GM19351 (cell line): ENCODE measurements at regions not wholly inside any gene's neighbourhood (a gene's known extent, or its start where the extent isn't known, plus 50 kb on each side); places are given as distances from the start of the nearest gene placed in this dataset.

Experiments used
- ATAC-seq: cut with Tn5 transposase; IDR thresholded peaks from one replicate; pipeline ENCODE4 v1.9.1; 2021; ENCODE audit warnings: mild to moderate bottlenecking, moderate library complexity; ENCODE audit not compliant: unreplicated experiment

GRCh38 chr16:87006021-87006420 is 311.2 kb downstream of the C16orf95 start:
- ATAC-seq, result no peak

DNA sequence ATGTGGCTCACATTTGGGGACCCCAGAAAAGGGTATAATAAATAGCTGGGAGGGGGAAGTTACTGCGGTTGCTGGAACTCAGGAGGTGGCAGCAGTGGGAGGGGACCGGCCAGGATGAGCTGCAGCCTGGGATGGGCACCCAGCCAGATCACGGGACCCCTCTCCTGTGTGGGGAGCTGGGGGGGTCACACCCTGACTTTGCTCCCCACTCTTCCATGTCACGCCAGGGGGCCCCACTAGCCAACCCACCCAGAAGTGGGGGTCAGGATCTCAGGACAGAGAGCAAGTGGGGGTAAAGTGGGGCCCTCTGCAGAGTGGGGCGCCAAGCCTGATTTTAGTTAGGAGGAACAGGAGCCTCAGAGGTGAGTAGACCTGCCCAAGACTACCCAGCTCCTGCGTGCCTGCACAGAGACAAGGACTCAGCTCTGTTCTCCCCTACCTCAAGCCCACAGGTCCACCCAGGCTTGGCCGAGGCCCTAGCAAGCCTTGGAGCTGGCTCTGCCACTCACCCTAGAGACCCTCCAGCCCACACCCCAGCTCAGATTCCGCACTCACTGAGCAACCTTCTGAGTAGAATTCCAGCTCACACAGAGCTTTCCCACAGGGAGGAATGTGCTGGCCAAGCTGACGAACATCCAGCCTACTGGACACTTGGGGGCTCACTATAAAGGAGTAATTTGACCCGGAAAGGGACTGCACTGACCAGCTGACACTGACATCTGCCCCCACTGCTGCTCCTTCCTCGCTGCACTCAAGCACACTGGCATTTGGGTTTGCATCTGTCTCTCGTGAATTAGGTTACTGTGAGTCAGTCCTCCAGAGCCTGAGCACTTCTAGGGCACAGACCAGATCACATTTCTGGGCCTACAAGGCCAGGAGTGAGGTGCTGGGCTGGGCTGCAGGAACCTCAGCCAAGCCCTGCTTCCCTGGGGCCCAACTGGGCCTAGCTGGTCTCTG is 310.1 kb downstream of the C16orf95 start:
- ATAC-seq, result no peak

GRCh38 chr16:87007907-87008306 is 309.3 kb downstream of the C16orf95 start:
- ATAC-seq, result no peak

- ATAC-seq, result no peak
Observed at GRCh38 chr16:87008664-87009063, 308.5 kb downstream of the C16orf95 start.

GRCh38 chr16:87012954-87013938 is 303.9 kb downstream of the C16orf95 start:
- ATAC-seq, result no peak

GRCh38 chr16:87014112-87014511 is 303.1 kb downstream of the C16orf95 start:
- no peak for ATAC-seq

DNA sequence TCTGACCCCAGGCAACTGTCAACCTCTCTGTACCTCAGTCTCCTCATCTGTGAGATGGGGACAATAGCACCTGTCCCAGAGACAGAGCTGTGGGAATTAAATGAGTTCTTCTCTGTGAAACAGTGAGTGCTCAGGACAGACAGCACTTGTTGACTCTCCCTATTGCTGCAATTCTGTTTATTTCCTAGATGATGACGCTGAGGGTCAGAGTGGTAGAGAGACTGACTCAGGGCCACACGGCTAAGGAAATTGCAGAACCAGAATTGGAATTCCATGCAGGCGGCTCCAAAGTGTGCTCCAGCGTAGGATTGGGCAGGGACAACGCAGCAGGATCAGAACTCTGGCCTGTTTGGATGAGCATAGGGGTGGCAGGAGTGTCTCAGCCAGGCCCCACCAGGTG is 302.2 kb downstream of the C16orf95 start:
- ATAC-seq, result no peak

GRCh38 chr16:87016046-87017035 is 300.9 kb downstream of the C16orf95 start:
- no peak for ATAC-seq

GRCh38 chr16:87017371-87018012 is 299.7 kb downstream of the C16orf95 start:
- no peak for ATAC-seq

- ATAC-seq, result no peak
Observed at GRCh38 chr16:87025676-87026075, 291.5 kb downstream of the C16orf95 start.

GRCh38 chr16:87027056-87027616 is 290.1 kb downstream of the C16orf95 start:
- no peak for ATAC-seq

DNA sequence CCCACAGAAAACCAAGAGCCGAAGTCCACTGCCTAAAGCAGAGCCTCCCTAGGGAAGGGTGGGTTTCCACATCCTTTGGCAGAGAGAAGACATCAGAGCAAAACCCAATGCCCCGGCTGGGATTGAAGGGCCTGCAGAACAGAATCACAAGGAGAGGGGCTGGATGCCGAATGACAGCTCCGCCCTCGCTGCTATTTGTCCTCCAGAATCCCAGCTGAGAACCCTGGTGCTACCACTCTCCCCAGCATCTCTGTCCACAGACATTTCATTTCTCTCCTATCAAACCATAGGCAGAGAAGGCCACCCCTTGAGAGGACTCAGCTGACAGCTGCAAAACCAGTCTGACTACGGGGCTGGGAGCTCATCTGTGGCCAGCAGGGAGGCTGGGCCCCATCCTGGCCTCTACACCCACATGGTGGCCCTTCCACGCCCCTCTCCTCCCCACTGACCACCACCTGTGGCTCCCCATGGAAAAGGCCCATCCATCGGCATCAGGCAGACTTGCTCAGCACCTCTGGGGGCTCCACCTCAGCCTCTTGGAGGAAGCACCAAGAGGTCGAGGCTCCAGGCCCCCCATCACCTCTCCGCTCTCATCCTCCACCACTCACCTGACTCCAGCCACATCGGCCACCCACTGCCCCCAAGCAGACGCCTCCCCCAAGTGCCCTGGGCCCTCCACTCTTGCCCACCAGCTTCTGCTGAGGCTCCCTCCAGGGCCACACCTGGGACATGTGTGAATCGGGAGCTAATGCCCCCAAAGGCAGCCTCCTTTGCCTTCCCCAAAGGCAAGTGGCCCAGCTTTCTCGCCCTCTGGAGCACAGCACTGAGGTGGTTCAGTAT is 288.5 kb downstream of the C16orf95 start:
- ATAC-seq, result no peak

- ATAC-seq, result no peak
Observed at GRCh38 chr16:87032554-87032953, 284.6 kb downstream of the C16orf95 start.

GRCh38 chr16:87033021-87033471 is 284.1 kb downstream of the C16orf95 start:
- no peak for ATAC-seq

- ATAC-seq, result no peak
Observed at GRCh38 chr16:87033541-87034300, 283.5 kb downstream of the C16orf95 start.

DNA sequence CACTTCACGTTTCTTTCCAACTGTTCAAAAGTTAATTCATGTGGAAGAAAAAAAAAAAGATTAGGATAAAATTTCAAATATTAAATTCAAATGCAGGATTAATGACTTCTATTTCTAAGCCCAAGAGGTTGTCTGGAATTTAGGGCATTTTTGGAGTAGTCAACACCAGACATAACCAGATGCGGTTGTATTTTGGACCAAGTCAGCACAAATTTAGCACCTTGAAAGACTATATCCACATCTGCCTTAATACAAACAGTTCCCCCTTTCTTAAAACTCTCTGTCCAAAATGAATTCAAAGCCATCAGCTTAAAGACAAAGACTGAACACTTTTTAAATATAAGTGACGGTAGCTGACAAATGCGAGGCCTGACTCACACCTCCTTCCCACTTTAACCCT is 282.9 kb downstream of the C16orf95 start:
- no peak for ATAC-seq

DNA sequence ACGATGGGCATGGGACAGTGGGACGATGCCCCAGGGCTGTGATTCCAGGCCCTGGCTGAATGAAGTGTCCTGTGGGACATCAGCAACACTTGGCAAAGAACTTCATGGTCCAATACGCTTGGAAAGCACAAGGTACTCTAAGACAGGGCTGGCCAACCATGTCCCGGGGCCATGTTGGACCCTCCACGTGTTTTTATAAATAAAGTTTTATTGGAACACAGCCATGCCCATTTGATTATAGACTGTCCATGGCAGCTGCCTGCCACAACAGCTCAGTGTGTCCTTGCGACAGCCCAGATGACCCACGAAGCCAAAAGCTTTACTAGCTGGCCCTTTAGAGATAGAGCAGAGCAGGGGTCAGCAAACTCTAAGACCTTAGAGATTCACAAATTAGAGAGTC is 282.1 kb downstream of the C16orf95 start:
- ATAC-seq, result no peak

DNA sequence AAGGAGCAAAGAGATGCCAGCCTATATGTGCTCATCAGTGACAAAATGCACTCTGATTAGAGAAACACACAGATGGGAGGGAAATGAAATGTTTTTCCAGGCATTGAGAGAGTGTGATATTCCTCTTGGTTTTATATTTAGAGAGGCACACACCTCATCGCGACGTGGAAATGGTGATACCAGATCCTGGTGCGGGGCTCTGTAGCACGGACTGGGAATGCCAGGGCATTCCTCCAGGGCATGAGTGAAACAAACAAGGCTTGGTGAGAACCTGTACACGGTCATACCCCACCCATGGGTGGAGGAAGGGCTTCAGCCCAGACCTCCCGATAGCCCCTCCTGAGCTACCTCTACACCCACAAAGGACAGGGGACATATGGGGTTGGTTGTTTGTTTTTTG is 280.2 kb downstream of the C16orf95 start:
- no peak for ATAC-seq
